Testis (tissue), 2 donors: ENCODE measurements at regions not wholly inside any gene's neighbourhood (a gene's known extent, or its start where the extent isn't known, plus 50 kb on each side); places are given as distances from the start of the nearest gene placed in this dataset.

ENCODE experiments used
- DNase-seq: peaks from one replicate; pipeline ENCODE4 v3.0.0-alpha.2; 2019
- H3K27ac ChIP-seq, 2 donors: fragments of 200-600 bp; sonication (generic); one replicate each; pipeline ENCODE4 v1.5.1; 2019
- H3K27me3 ChIP-seq: fragments of 200-600 bp; sonication (generic); one replicate; pipeline ENCODE4 v1.5.1; 2019
- H3K36me3 ChIP-seq: fragments of 200-600 bp; sonication (generic); one replicate; pipeline ENCODE4 v1.5.1; 2017; ENCODE audit warnings: low read depth; ENCODE audit errors: missing control alignments
- H3K4me1 ChIP-seq: fragments of 200-600 bp; sonication (generic); one replicate; pipeline ENCODE4 v1.5.1; 2019
- H3K4me3 ChIP-seq, 2 donors: fragments of 200-600 bp; sonication (generic); one replicate each; pipeline ENCODE4 v1.5.1; 2017 to 2019
- H3K9me3 ChIP-seq: fragments of 200-600 bp; sonication (generic); one replicate; pipeline ENCODE4 v1.5.1; 2017
- CTCF ChIP-seq, 3 experiments: fragments of 450-650 bp in 2 of 3; fragments of 200-600 bp in 1 of 3; sonication (generic) in 1 of 3; IDR thresholded peaks; one replicate each; pipeline ENCODE4 v1.5.1; 2016 to 2019; ENCODE audit warnings: antibody characterized with exemption in 3 of 3, mild to moderate bottlenecking in 2 of 3, moderate library complexity in 1 of 3
- POLR2A ChIP-seq: fragments of 450-650 bp; IDR thresholded peaks from one replicate; pipeline ENCODE4 v1.6.1; 2017; ENCODE audit warnings: antibody characterized with exemption, mild to moderate bottlenecking, moderate library complexity
- WGBS, 2 donors: methylation state at CpG; one replicate each; pipeline ENCODE4 v1.1.5; 2018; 5-methylcytosine and 5-hydroxymethylcytosine counted together
- intact Hi-C: fragments of 100-400 bp; cut with DNase I; formaldehyde crosslinking; loops from one replicate; pipeline ENCODE4 v1.15.1; 2023; ENCODE audit warnings: low total_unique reads

GRCh38 chrY:19354857-19355173 lies 389.7 kb downstream of the KDM5D start:
- Histone ChIP-seq H3K36me3 (no peaks in the 10 kb centered on the region), H3K4me1 (no peaks in the 10 kb centered on the region), H3K4me3 (no peak overlapping the region), H3K27ac (no peak overlapping the region), H3K27me3 (no peaks in the 10 kb centered on the region), H3K9me3 (no peaks in the 10 kb centered on the region)
- intact Hi-C loops, result no loop called here
- no peak for DNase-seq
- TF ChIP-seq CTCF (IDR thresholded peaks at IDR 0.05) (no peak), POLR2A (no peak)
- 90 to 100% methylated on average over 1 of the region's 1 CpG for WGBS, 2 donors

- H3K27me3 ChIP-seq, result no peaks in the 10 kb centered on the region
- H3K4me1 ChIP-seq, result no peaks in the 10 kb centered on the region
- H3K4me3 ChIP-seq, result no peak overlapping the region
- no peak for TF ChIP-seq CTCF (IDR thresholded peaks at IDR 0.05)
- TF ChIP-seq POLR2A, result no peak
- intact Hi-C loops, result no loop called here
- no peaks in the 10 kb centered on the region for H3K36me3 ChIP-seq
- WGBS, 2 donors, result 44 to 82% methylated on average over 3 to 4 of the region's 4 CpGs
- no peaks in the 10 kb centered on the region for H3K9me3 ChIP-seq
- no peak overlapping the region for H3K27ac ChIP-seq
- DNase-seq, result no peak
Measured at GRCh38 chrY:19354061-19354856, 390.3 kb downstream of the KDM5D start.

- Histone ChIP-seq H3K36me3 (no peaks in the 10 kb centered on the region), H3K4me1 (no peaks in the 10 kb centered on the region), H3K4me3 (no peak overlapping the region), H3K27ac (no peak overlapping the region), H3K9me3 (no peaks in the 10 kb centered on the region), H3K27me3 (no peaks in the 10 kb centered on the region)
- no peak for DNase-seq
- intact Hi-C loops, result no loop called here
- TF ChIP-seq POLR2A, result no peak
- TF ChIP-seq CTCF (IDR thresholded peaks at IDR 0.05), result no peak
- WGBS, 2 donors, result 31 to 51% methylated on average over 2 of the region's 2 CpGs
Measured at GRCh38 chrY:19351616-19352015, 392.9 kb downstream of the KDM5D start.

GRCh38 chrY:19321701-19322100 lies 422.8 kb downstream of the KDM5D start:
- H3K9me3 ChIP-seq, result no peaks in the 10 kb centered on the region
- intact Hi-C loops, result no loop called here
- TF ChIP-seq POLR2A (no peak), CTCF (IDR thresholded peaks at IDR 0.05) (no peak)
- no peak overlapping the region for H3K27ac ChIP-seq
- WGBS, 2 donors, result 44 to 48% methylated on average over 3 of the region's 3 CpGs
- no peak for DNase-seq
- no peak overlapping the region for H3K4me3 ChIP-seq
- no peaks in the 10 kb centered on the region for H3K27me3 ChIP-seq
- no peaks in the 10 kb centered on the region for H3K4me1 ChIP-seq
- no peaks in the 10 kb centered on the region for H3K36me3 ChIP-seq

GRCh38 chrY:19319135-19319534 lies 425.4 kb downstream of the KDM5D start:
- no peak for DNase-seq
- no peak for TF ChIP-seq POLR2A
- TF ChIP-seq CTCF (IDR thresholded peaks at IDR 0.05), result no peak
- Histone ChIP-seq H3K27me3 (no peaks in the 10 kb centered on the region), H3K9me3 (no peaks in the 10 kb centered on the region), H3K4me1 (no peaks in the 10 kb centered on the region), H3K4me3 (no peak overlapping the region), H3K27ac (no peak overlapping the region), H3K36me3 (no peaks in the 10 kb centered on the region)
- intact Hi-C loops, result no loop called here
- 50 to 65% methylated on average over 2 to 3 of the region's 3 CpGs for WGBS, 2 donors
